Mesothelial cell of epicardium (in vitro differentiated cells): ENCODE measurements at regions not wholly inside any gene's neighbourhood (a gene's known extent, or its start where the extent isn't known, plus 50 kb on each side); places are given as distances from the start of the nearest gene placed in this dataset.

Experiments used
- DNase-seq, 2 experiments: peaks; one replicate each; pipeline ENCODE4 v3.0.0; 2021; ENCODE audit warnings: low spot score in 2 of 2; ENCODE audit not compliant: unreplicated experiment in 2 of 2
- H3K27ac Mint-ChIP-seq: 2 replicates; pipeline ENCODE4 v1.8.0; 2021; ENCODE audit warnings: mixed read lengths
- H3K27me3 Mint-ChIP-seq: 2 replicates; pipeline ENCODE4 v1.8.0; 2021; ENCODE audit warnings: low read depth, mixed read lengths
- H3K36me3 Mint-ChIP-seq: 2 replicates; pipeline ENCODE4 v1.8.0; 2021; ENCODE audit warnings: mixed read lengths
- H3K4me1 Mint-ChIP-seq: 2 replicates; pipeline ENCODE4 v1.8.0; 2021; ENCODE audit warnings: mixed read lengths
- H3K4me3 Mint-ChIP-seq: 2 replicates; pipeline ENCODE4 v1.8.0; 2021; ENCODE audit warnings: mild to moderate bottlenecking, moderate library complexity, mixed read lengths
- H3K9me3 Mint-ChIP-seq: 2 replicates; pipeline ENCODE4 v1.8.0; 2021; ENCODE audit warnings: mixed read lengths
- CTCF ChIP-seq: fragments of 200-600 bp; sonication (generic); IDR thresholded peaks from one replicate; pipeline ENCODE4 v1.5.0; 2021; ENCODE audit warnings: antibody characterized with exemption; ENCODE audit not compliant: unreplicated experiment

DNA sequence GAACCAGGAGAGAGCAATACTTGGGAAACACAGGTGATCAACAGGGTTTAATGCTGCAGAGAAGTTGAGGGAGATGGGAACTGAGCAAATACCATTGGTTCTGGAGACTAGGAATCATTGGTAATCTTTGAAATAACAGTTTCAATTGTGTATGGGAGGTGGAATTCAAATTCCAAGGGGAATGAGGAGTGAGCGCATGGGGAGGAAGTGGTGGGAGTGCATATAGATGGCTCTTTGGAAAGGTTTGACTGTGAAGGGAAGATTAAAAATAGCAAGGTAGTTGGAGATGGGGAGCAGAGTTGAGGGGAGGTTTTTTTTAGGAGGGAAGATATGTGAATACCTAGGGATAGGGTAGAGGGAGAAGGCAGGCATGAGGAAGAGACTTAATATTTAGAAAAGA is 51.1 kb upstream of the ROPN1 start:
- H3K9me3 Mint-ChIP-seq, result no peaks in the 10 kb centered on the region
- DNase-seq, result no peak
- no peak overlapping the region for H3K4me3 Mint-ChIP-seq
- no peak overlapping the region for H3K27ac Mint-ChIP-seq
- H3K36me3 Mint-ChIP-seq, result no peaks in the 10 kb centered on the region
- no peaks in the 10 kb centered on the region for H3K4me1 Mint-ChIP-seq
- no peak for TF ChIP-seq CTCF
- no peaks in the 10 kb centered on the region for H3K27me3 Mint-ChIP-seq

GRCh38 chr3:124044956-124045355 is 53.0 kb upstream of the ROPN1 start:
- Mint-ChIP-seq H3K36me3 (no peaks in the 10 kb centered on the region), H3K27me3 (no peaks in the 10 kb centered on the region), H3K9me3 (no peaks in the 10 kb centered on the region), H3K27ac (no peak overlapping the region), H3K4me3 (no peak overlapping the region), H3K4me1 (no peaks in the 10 kb centered on the region)
- TF ChIP-seq CTCF, result no peak
- no peak for DNase-seq

- no peak for DNase-seq
- Mint-ChIP-seq H3K9me3 (no peaks in the 10 kb centered on the region), H3K36me3 (no peaks in the 10 kb centered on the region), H3K4me1 (no peaks in the 10 kb centered on the region), H3K4me3 (no peak overlapping the region), H3K27ac (no peak overlapping the region), H3K27me3 (no peaks in the 10 kb centered on the region)
- no peak for TF ChIP-seq CTCF
Observed at GRCh38 chr3:124048967-124049798, 57.3 kb upstream of the ROPN1 start.

DNA sequence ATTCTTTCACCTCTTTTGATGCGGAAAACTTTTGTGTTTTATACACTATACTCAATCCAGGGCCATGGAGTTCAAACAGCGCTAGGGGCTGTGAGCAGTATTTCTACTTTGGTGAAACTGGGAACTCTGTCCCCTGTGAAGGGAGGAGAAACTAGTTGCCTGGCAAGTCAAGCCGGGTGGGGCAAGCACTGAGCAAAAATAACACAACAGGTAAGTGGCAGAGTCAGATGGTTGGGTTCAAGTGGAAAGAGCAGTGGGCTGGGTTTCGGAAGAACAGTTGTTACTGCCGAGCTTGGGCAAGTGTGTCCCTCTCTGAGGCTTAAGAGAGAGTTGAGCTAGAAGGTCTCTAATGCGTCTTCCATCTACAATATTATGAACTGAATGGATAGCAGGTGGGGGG is 59.7 kb upstream of the ROPN1 start:
- H3K27ac Mint-ChIP-seq, result no peak overlapping the region
- H3K4me3 Mint-ChIP-seq, result no peak overlapping the region
- no peaks in the 10 kb centered on the region for H3K27me3 Mint-ChIP-seq
- no peaks in the 10 kb centered on the region for H3K36me3 Mint-ChIP-seq
- H3K9me3 Mint-ChIP-seq, result no peaks in the 10 kb centered on the region
- peaks cover 12% of the 10 kb centered on the region for H3K4me1 Mint-ChIP-seq
- no peak for TF ChIP-seq CTCF
- DNase-seq, result no peak

GRCh38 chr3:124053871-124054270 is 61.9 kb upstream of the ROPN1 start:
- TF ChIP-seq CTCF, result no peak
- H3K4me3 Mint-ChIP-seq, result no peak overlapping the region
- peaks cover 16% of the 10 kb centered on the region for H3K9me3 Mint-ChIP-seq
- no peaks in the 10 kb centered on the region for H3K27me3 Mint-ChIP-seq
- DNase-seq, result no peak
- H3K27ac Mint-ChIP-seq, result no peak overlapping the region
- peaks cover 18% of the 10 kb centered on the region for H3K4me1 Mint-ChIP-seq
- H3K36me3 Mint-ChIP-seq, result peaks cover 9% of the 10 kb centered on the region
